ENCODE measurements at regions not wholly inside any gene's neighbourhood (a gene's known extent, or its start where the extent isn't known, plus 50 kb on each side); places are given as distances from the start of the nearest gene placed in this dataset.

GRCh38 chr13:88022431-88023208, 351.4 kb downstream of the SLITRK5 start:
- DNase-seq (ENCODE audit: low read depth, low spot score) (no peak), ATAC-seq (no peak)
- intact Hi-C loops (cut with micrococcal nuclease): no loop called here
- H3K36me3 ChIP-seq (ENCODE audit: control insufficient read depth in 1 of 2, insufficient read depth in 2 of 2, low read length in 2 of 2): no peaks in the 10 kb centered on the region
- no peak overlapping the region for H3K4me2 ChIP-seq (ENCODE audit: low read length)
- POLR2A ChIA-PET: no interaction called here
- TF ChIP-seq EGR1 (IDR thresholded peaks at IDR 0.05; ENCODE audit: low read depth) (no peak), ELF1 (IDR thresholded peaks at IDR 0.05; ENCODE audit: borderline replicate concordance, low read depth) (no peak), MAX (IDR thresholded peaks at IDR 0.05) (no peak), TCF7L2 (IDR thresholded peaks at IDR 0.05; ENCODE audit: borderline replicate concordance, extremely low read depth, insufficient read depth, insufficient read length) (no peak), JUND (IDR thresholded peaks at IDR 0.05) (no peak), SP1 (IDR thresholded peaks at IDR 0.05; ENCODE audit: low read depth) (no peak), RAD21 (IDR thresholded peaks at IDR 0.05; ENCODE audit: low read depth) (no peak)
- no peak overlapping the region for H3K9ac ChIP-seq (ENCODE audit: low read length)
- no TSS peak for BruUV-seq (replicated peaks)
- no peaks in the 10 kb centered on the region for H4K20me1 ChIP-seq (ENCODE audit: insufficient read depth)
- no peaks in the 10 kb centered on the region for H3K9me2 ChIP-seq (ENCODE audit: insufficient read depth)
- RAD21 ChIA-PET (ENCODE audit: low non-redundant PET in 1 of 2, low total read pairs in 2 of 2, uncharacterized antibody in 2 of 2, unreplicated experiment in 2 of 2): no interaction called here
- CTCF ChIA-PET: no interaction called here
- H3K9me3 ChIP-seq (ENCODE audit: control insufficient read depth in 1 of 2, insufficient read depth in 1 of 2, low read depth in 1 of 2, low read length in 2 of 2): no peaks in the 10 kb centered on the region
- H3K27me3 ChIP-seq (ENCODE audit: insufficient read depth, low read length): no peaks in the 10 kb centered on the region
- no peak overlapping the region for H2AFZ ChIP-seq (ENCODE audit: low read depth, low read length, poor library complexity, severe bottlenecking)
- H3K4me1 ChIP-seq (ENCODE audit: control insufficient read depth in 1 of 2, insufficient read depth in 2 of 2, low read length in 2 of 2): no peaks in the 10 kb centered on the region
- H3K27ac ChIP-seq (ENCODE audit: low read depth, low read length): no peak overlapping the region
- H3K79me2 ChIP-seq (ENCODE audit: insufficient read depth, low read length): no peaks in the 10 kb centered on the region
- no peak overlapping the region for H3K4me3 ChIP-seq (replicated peaks in 1 of 2; ENCODE audit: low read depth in 1 of 2, low read length in 2 of 2)

- Histone ChIP-seq H2AFZ (ENCODE audit: low read depth, low read length, poor library complexity, severe bottlenecking) (no peak overlapping the region), H3K9me2 (ENCODE audit: insufficient read depth) (no peaks in the 10 kb centered on the region), H4K20me1 (ENCODE audit: insufficient read depth) (no peaks in the 10 kb centered on the region), H3K4me3 (replicated peaks in 1 of 2; ENCODE audit: low read depth in 1 of 2, low read length in 2 of 2) (no peak overlapping the region), H3K4me1 (ENCODE audit: control insufficient read depth in 1 of 2, insufficient read depth in 2 of 2, low read length in 2 of 2) (no peaks in the 10 kb centered on the region), H3K27ac (ENCODE audit: low read depth, low read length) (no peak overlapping the region), H3K4me2 (ENCODE audit: low read length) (no peak overlapping the region), H3K79me2 (ENCODE audit: insufficient read depth, low read length) (no peaks in the 10 kb centered on the region), H3K9ac (ENCODE audit: low read length) (no peak overlapping the region), H3K9me3 (ENCODE audit: control insufficient read depth in 1 of 2, insufficient read depth in 1 of 2, low read depth in 1 of 2, low read length in 2 of 2) (no peaks in the 10 kb centered on the region), H3K27me3 (ENCODE audit: insufficient read depth, low read length) (no peaks in the 10 kb centered on the region), H3K36me3 (ENCODE audit: control insufficient read depth in 1 of 2, insufficient read depth in 2 of 2, low read length in 2 of 2) (no peaks in the 10 kb centered on the region)
- DNase-seq (ENCODE audit: low read depth, low spot score) (no peak), ATAC-seq (no peak)
- CTCF ChIA-PET: no interaction called here
- intact Hi-C loops (cut with micrococcal nuclease): no loop called here
- no TSS peak for BruUV-seq (replicated peaks)
- POLR2A ChIA-PET: no interaction called here
- RAD21 ChIA-PET (ENCODE audit: low non-redundant PET in 1 of 2, low total read pairs in 2 of 2, uncharacterized antibody in 2 of 2, unreplicated experiment in 2 of 2): no interaction called here
- no peak for TF ChIP-seq EZH2 (IDR thresholded peaks at IDR 0.05)
- no peak for TF ChIP-seq YY1 (IDR thresholded peaks at IDR 0.05; ENCODE audit: extremely low read depth, insufficient replicate concordance, low read depth, low read length)
- TF ChIP-seq EGR1 (IDR thresholded peaks at IDR 0.05; ENCODE audit: low read depth): no peak
- no peak for TF ChIP-seq SRF (IDR thresholded peaks at IDR 0.05; ENCODE audit: low read depth)
- TF ChIP-seq POLR2AphosphoS5 (IDR thresholded peaks at IDR 0.05; ENCODE audit: low read depth, low read length): no peak
- TF ChIP-seq POLR2A (IDR thresholded peaks at IDR 0.05; ENCODE audit: borderline replicate concordance, extremely low read depth, insufficient read depth, insufficient read length): no peak
- TF ChIP-seq ELF1 (IDR thresholded peaks at IDR 0.05; ENCODE audit: borderline replicate concordance, low read depth): no peak
- no peak for TF ChIP-seq REST (IDR thresholded peaks at IDR 0.05; ENCODE audit: low read depth)
- TF ChIP-seq EZH2phosphoT487 (IDR thresholded peaks at IDR 0.05; ENCODE audit: borderline replicate concordance): no peak
- TF ChIP-seq ZNF274 (IDR thresholded peaks at IDR 0.05; ENCODE audit: low read depth, low read length): no peak
- no peak for TF ChIP-seq ATF3 (IDR thresholded peaks at IDR 0.05)
- no peak for TF ChIP-seq FOSL1 (IDR thresholded peaks at IDR 0.05; ENCODE audit: low read depth)
- TF ChIP-seq RAD21 (IDR thresholded peaks at IDR 0.05; ENCODE audit: low read depth): no peak
- no peak for TF ChIP-seq SIN3A (IDR thresholded peaks at IDR 0.05; ENCODE audit: low read depth)
- no peak for TF ChIP-seq JUND (IDR thresholded peaks at IDR 0.05)
- no peak for TF ChIP-seq ZFX (IDR thresholded peaks at IDR 0.05)
- no peak for TF ChIP-seq SP1 (IDR thresholded peaks at IDR 0.05; ENCODE audit: low read depth)
Measured at GRCh38 chr13:88026241-88026640, 355.1 kb downstream of the SLITRK5 start.

Data from HCT116 (cell line).